HT-29 (cell line): ENCODE measurements at regions not wholly inside any gene's neighbourhood (a gene's known extent, or its start where the extent isn't known, plus 50 kb on each side); places are given as distances from the start of the nearest gene placed in this dataset.
A peak's percentile ranks its signal among the peaks of the same experiment; 100 is the strongest.

ENCODE experiments used
- DNase-seq: peaks from one replicate; pipeline ENCODE4 v3.0.0-alpha.2; 2015; ENCODE audit warnings: low spot score

GRCh38 chr6:94088870-94089269 lies 669.5 kb upstream of the EPHA7 start:
- DNase-seq: no peak

GRCh38 chr6:94074764-94075163 lies 655.4 kb upstream of the EPHA7 start:
- DNase-seq: no peak

GRCh38 chr6:94071835-94072234 lies 652.5 kb upstream of the EPHA7 start:
- no peak for DNase-seq

GRCh38 chr6:94065707-94066337 lies 646.5 kb upstream of the EPHA7 start:
- no peak for DNase-seq

GRCh38 chr6:94052749-94053148 lies 633.4 kb upstream of the EPHA7 start:
- peak; percentile 39 for DNase-seq

- DNase-seq: no peak
Measured at GRCh38 chr6:94050515-94050914, 631.2 kb upstream of the EPHA7 start.

- no peak for DNase-seq
Measured at GRCh38 chr6:94049001-94049400, 629.6 kb upstream of the EPHA7 start.

- no peak for DNase-seq
Measured at GRCh38 chr6:94045099-94045829, 625.9 kb upstream of the EPHA7 start.

- DNase-seq: no peak
Measured at GRCh38 chr6:94041945-94042709, 622.8 kb upstream of the EPHA7 start.

- DNase-seq: no peak
Measured at GRCh38 chr6:94036024-94036423, 616.7 kb upstream of the EPHA7 start.

- DNase-seq: no peak
Measured at GRCh38 chr6:94027374-94027773, 608.0 kb upstream of the EPHA7 start.

GRCh38 chr6:94026575-94026974 lies 607.2 kb upstream of the EPHA7 start:
- DNase-seq: no peak

- DNase-seq: no peak
Measured at GRCh38 chr6:94005835-94006234, 586.5 kb upstream of the EPHA7 start.

GRCh38 chr6:93992976-93993375 lies 573.6 kb upstream of the EPHA7 start:
- DNase-seq: no peak

GRCh38 chr6:93989630-93990029 lies 570.3 kb upstream of the EPHA7 start:
- no peak for DNase-seq

- DNase-seq: no peak
Measured at GRCh38 chr6:93985953-93986352, 566.6 kb upstream of the EPHA7 start.

GRCh38 chr6:93975159-93975558 lies 555.8 kb upstream of the EPHA7 start:
- no peak for DNase-seq

GRCh38 chr6:93974332-93974731 lies 555.0 kb upstream of the EPHA7 start:
- no peak for DNase-seq

- no peak for DNase-seq
Measured at GRCh38 chr6:93972791-93973190, 553.4 kb upstream of the EPHA7 start.

- DNase-seq: no peak
Measured at GRCh38 chr6:93970684-93971083, 551.3 kb upstream of the EPHA7 start.

GRCh38 chr6:93968126-93968525 lies 548.8 kb upstream of the EPHA7 start:
- DNase-seq: peak; percentile 58

GRCh38 chr6:93964926-93965325 lies 545.6 kb upstream of the EPHA7 start:
- no peak for DNase-seq

- no peak for DNase-seq
Measured at GRCh38 chr6:93964321-93964720, 545.0 kb upstream of the EPHA7 start.
